Prostate gland (tissue), 2 donors: ENCODE measurements at regions not wholly inside any gene's neighbourhood (a gene's known extent, or its start where the extent isn't known, plus 50 kb on each side); places are given as distances from the start of the nearest gene placed in this dataset.

Experiments used
- POLR2A ChIP-seq: fragments of 450-650 bp; IDR thresholded peaks from one replicate; pipeline ENCODE4 v1.6.1; 2016; ENCODE audit warnings: antibody characterized with exemption, mild to moderate bottlenecking
- POLR2AphosphoS5 ChIP-seq: sonication (generic); formaldehyde crosslinking; IDR thresholded peaks from one replicate; pipeline ENCODE4 v1.6.1; 2017; ENCODE audit warnings: antibody characterized with exemption
- TF ChIP-seq, protein P1 (sequence below), 4 experiments: fragments of 200-600 bp in 2 of 4; fragments of 450-650 bp in 2 of 4; sonication (generic) in 2 of 4; IDR thresholded peaks; 1 replicate in 3 of 4; 2 replicates in 1 of 4; pipeline ENCODE4 v1.5.1; 2016 to 2019; ENCODE audit warnings: antibody characterized with exemption in 4 of 4, mild to moderate bottlenecking in 2 of 4, moderate library complexity in 2 of 4

DNA sequence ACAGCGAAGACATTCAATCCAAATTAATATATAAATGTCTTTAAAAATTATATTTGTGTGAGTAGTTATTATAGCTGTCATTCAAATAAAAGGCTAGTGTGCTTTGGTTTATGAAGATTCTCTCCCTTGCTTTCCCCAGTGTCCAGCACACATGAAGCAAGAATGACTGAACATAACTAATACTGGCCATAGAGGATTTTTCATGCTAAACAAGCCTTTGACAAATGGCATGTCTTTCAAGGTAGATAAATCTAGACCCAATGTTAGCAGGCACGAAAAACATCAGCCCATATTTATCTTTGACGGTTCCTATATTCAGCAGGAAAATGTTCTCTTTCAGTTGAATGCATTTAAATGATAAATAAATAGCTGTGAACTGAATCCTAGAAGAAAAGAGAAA is 1234.4 kb downstream of the EPHA7 start:
- TF ChIP-seq, protein P1, sequence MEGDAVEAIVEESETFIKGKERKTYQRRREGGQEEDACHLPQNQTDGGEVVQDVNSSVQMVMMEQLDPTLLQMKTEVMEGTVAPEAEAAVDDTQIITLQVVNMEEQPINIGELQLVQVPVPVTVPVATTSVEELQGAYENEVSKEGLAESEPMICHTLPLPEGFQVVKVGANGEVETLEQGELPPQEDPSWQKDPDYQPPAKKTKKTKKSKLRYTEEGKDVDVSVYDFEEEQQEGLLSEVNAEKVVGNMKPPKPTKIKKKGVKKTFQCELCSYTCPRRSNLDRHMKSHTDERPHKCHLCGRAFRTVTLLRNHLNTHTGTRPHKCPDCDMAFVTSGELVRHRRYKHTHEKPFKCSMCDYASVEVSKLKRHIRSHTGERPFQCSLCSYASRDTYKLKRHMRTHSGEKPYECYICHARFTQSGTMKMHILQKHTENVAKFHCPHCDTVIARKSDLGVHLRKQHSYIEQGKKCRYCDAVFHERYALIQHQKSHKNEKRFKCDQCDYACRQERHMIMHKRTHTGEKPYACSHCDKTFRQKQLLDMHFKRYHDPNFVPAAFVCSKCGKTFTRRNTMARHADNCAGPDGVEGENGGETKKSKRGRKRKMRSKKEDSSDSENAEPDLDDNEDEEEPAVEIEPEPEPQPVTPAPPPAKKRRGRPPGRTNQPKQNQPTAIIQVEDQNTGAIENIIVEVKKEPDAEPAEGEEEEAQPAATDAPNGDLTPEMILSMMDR (IDR thresholded peaks at IDR 0.05) = no peak
- no peak for TF ChIP-seq POLR2A
- TF ChIP-seq POLR2AphosphoS5 = no peak
